ENCODE measurements at regions not wholly inside any gene's neighbourhood (a gene's known extent, or its start where the extent isn't known, plus 50 kb on each side); places are given as distances from the start of the nearest gene placed in this dataset.

GRCh38 chr1:229180161-229180560 is 90.8 kb upstream of the RAB4A start:
- DNase-seq (ENCODE audit: low read depth in 2 of 2): no peak

GRCh38 chr1:229181419-229181818 is 89.5 kb upstream of the RAB4A start:
- no peak for DNase-seq (ENCODE audit: low read depth in 2 of 2)

- no peak for DNase-seq (ENCODE audit: low read depth in 2 of 2)
Measured at GRCh38 chr1:229183588-229183987, 87.3 kb upstream of the RAB4A start.

- no peak for DNase-seq (ENCODE audit: low read depth in 2 of 2)
Measured at GRCh38 chr1:229184066-229184465, 86.8 kb upstream of the RAB4A start.

GRCh38 chr1:229185963-229186362 is 84.9 kb upstream of the RAB4A start:
- DNase-seq (ENCODE audit: low read depth in 2 of 2): no peak

- DNase-seq (ENCODE audit: low read depth in 2 of 2): no peak
Measured at GRCh38 chr1:229186373-229187056, 84.4 kb upstream of the RAB4A start.

- no peak for DNase-seq (ENCODE audit: low read depth in 2 of 2)
Measured at GRCh38 chr1:229190057-229190575, 80.8 kb upstream of the RAB4A start.

- DNase-seq (ENCODE audit: low read depth in 2 of 2): no peak
Measured at GRCh38 chr1:229191066-229191674, 79.7 kb upstream of the RAB4A start.

- DNase-seq (ENCODE audit: low read depth in 2 of 2): no peak
Measured at GRCh38 chr1:229192031-229192430, 78.9 kb upstream of the RAB4A start.

GRCh38 chr1:229192853-229193252 is 78.1 kb upstream of the RAB4A start:
- DNase-seq (ENCODE audit: low read depth in 2 of 2): no peak

- no peak for DNase-seq (ENCODE audit: low read depth in 2 of 2)
Measured at GRCh38 chr1:229194096-229194495, 76.8 kb upstream of the RAB4A start.

GRCh38 chr1:229195246-229195645 is 75.7 kb upstream of the RAB4A start:
- no peak for DNase-seq (ENCODE audit: low read depth in 2 of 2)

- DNase-seq (ENCODE audit: low read depth in 2 of 2): no peak
Measured at GRCh38 chr1:229196404-229197264, 74.3 kb upstream of the RAB4A start.

GRCh38 chr1:229197265-229197585 is 73.7 kb upstream of the RAB4A start:
- no peak for DNase-seq (ENCODE audit: low read depth in 2 of 2)

- no peak for DNase-seq (ENCODE audit: low read depth in 2 of 2)
Measured at GRCh38 chr1:229199261-229200243, 71.4 kb upstream of the RAB4A start.

- DNase-seq (ENCODE audit: low read depth in 2 of 2): no peak
Measured at GRCh38 chr1:229203030-229203751, 67.7 kb upstream of the RAB4A start.

- DNase-seq (ENCODE audit: low read depth in 2 of 2): no peak
Measured at GRCh38 chr1:229203991-229204632, 66.8 kb upstream of the RAB4A start.

GRCh38 chr1:229204921-229205777 is 65.8 kb upstream of the RAB4A start:
- no peak for DNase-seq (ENCODE audit: low read depth in 2 of 2)

GRCh38 chr1:229205854-229206253 is 65.1 kb upstream of the RAB4A start:
- DNase-seq (ENCODE audit: low read depth in 2 of 2): no peak

Data from stimulated activated CD8-positive, alpha-beta memory T cell treated with anti-CD3 and anti-CD28 coated beads, Interleukin-2, amount 100 ng/mL, for 48 hours (primary cell).